ENCODE measurements at regions not wholly inside any gene's neighbourhood (a gene's known extent, or its start where the extent isn't known, plus 50 kb on each side); places are given as distances from the start of the nearest gene placed in this dataset.
"Not testable (repeated sequence)": the region's sequence is repeated elsewhere in the genome, so short reads cannot be mapped to it uniquely, and the experiment has no call there.

DNA sequence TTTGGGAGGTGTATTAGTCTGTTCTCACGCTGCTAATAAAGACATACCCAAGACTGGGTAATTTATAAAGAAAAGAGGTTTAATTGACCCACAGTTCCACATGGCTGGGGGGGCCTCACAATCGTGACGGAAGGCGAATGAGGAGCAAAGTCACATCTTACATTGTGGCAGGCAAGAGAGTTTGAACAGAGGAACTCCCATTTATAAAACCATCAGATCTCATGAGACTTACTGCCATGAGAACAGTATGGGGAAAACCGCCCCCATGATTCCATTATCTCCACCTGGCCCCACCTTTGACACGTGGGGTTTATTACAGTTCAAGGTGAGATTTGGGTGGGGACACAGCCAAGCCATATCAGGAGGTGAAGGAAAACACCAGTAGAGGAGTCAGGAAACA lies 143.8 kb upstream of the MED14 start:
- H3K4me3 Mint-ChIP-seq, CTCF ChIA-PET: not testable (repeated sequence)

DNA sequence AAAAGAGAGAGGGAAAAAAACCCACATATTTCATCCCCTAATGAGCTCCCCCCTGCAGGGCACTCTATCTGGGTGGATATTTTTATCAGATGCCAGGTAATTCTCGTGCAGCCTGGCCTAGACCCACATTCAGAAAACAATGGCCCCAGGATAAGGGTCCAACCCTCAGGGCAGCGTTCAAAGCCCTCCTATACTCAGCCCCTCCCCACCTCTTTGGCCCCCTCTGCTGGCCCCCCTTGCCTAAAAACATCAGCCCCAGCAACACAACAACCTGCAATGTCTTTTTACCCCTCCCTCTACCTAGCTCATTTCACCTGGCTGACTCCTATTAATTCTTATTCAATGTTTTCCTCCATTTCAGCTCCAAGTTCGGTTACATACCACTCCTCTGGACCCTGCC lies 145.4 kb upstream of the MED14 start:
- ChIA-PET CTCF (interaction anchor here (0.6 kb wide), 1 partner anchor 809 kb away, joined by 3 read pairs; no protein-coding TSS in a partner anchor), POLR2A (interaction anchor here (0.6 kb wide), 1 partner anchor 366 kb away, joined by 3 read pairs; no protein-coding TSS in a partner anchor)
- Mint-ChIP-seq H3K4me3 (no peak overlapping the region), H3K4me1 (no peaks in the 10 kb centered on the region), H3K36me3 (ENCODE audit: low read depth) (no peaks in the 10 kb centered on the region), H3K27ac (no peak overlapping the region), H3K9me3 (no peaks in the 10 kb centered on the region), H3K27me3 (no peaks in the 10 kb centered on the region)
- no peak for DNase-seq

More for the DNA sequence above, 143.8 kb upstream of the MED14 start:
- POLR2A ChIA-PET; DNase-seq; H3K27me3 Mint-ChIP-seq; H3K9me3 Mint-ChIP-seq; H3K36me3 Mint-ChIP-seq (ENCODE audit: low read depth); H3K4me1 Mint-ChIP-seq; H3K27ac Mint-ChIP-seq: not testable (repeated sequence)

DNA sequence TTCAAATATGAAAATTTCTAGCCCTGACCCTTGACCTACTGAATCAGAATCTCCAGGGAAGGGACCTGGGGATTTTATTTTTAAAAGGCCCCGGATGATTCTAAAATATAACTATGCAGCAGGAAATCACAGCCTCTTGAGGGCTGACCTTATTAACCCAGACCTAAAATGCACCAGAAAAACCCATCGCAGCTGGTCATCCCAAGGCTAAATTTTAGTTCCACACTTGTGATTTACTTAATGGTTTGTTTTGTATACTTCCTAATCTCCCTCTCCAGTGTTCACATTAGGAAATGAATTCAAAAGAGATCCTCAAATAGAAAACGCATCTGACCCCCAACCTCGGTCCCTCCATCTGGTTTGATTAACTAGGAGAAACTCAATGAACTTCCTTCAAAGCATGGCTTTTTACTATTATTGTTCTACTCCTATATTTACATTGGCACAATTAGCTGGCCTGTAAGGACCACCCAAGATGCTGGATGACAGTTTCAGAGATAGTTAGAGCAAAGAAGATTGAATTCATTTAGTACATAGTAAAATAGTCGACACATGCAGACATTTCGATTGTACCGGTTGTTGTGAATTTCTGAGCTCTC lies 147.8 kb upstream of the MED14 start:
- H3K9me3 Mint-ChIP-seq: no peaks in the 10 kb centered on the region
- POLR2A ChIA-PET: no interaction called here
- CTCF ChIA-PET: no interaction called here
- DNase-seq: no peak
- peaks cover 2% of the 10 kb centered on the region for H3K4me1 Mint-ChIP-seq
- no peak overlapping the region for H3K4me3 Mint-ChIP-seq
- H3K27me3 Mint-ChIP-seq: no peaks in the 10 kb centered on the region
- no peak overlapping the region for H3K27ac Mint-ChIP-seq
- H3K36me3 Mint-ChIP-seq (ENCODE audit: low read depth): no peaks in the 10 kb centered on the region

DNA sequence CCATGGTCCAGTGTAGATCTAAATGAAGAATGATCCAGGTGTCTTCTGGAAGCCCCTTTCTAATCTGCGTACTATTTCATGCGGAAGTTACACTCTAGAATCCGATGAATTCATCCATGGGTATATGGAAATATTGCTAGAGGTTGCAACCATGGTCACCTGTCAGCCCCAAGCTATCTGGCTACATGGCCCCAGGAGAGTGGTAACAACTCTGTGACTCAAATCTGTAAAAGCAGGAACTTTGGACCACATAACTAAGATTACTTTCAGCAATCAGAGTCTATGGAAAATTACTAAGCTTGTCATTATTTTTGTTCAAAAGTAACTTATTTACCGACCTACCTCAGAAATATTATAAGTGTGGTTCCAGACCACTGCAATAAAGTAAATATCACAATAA lies 150.6 kb upstream of the MED14 start:
- Mint-ChIP-seq H3K4me3 (no peak overlapping the region), H3K27me3 (no peaks in the 10 kb centered on the region), H3K27ac (no peak overlapping the region), H3K36me3 (ENCODE audit: low read depth) (no peaks in the 10 kb centered on the region), H3K4me1 (peaks cover 4% of the 10 kb centered on the region), H3K9me3 (no peaks in the 10 kb centered on the region)
- ChIA-PET POLR2A (no interaction called here), CTCF (interaction anchor here (0.6 kb wide), 1 partner anchor 205 kb away, joined by 3 read pairs; no protein-coding TSS in a partner anchor)
- DNase-seq: no peak

DNA sequence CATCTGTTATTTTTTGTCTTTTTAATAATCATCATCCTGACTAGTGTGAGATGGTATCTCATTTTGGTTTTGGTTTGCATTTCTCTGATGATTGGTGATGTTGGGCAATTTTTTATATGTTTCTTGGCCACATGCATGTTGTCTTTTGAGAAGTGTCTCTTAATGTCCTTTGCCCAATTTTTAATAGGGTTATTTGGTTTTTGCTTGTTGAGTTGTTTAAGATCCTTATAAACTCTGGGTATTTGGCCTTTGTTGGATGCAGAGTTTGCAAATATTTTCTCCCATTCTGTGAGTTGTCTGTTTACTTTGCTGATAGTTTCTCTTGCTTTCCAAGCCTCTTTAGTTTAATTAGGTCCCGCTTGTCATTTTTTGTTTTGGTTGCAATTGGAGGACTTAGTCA lies 152.1 kb upstream of the MED14 start:
- ChIA-PET POLR2A (no interaction called here), CTCF (no interaction called here)
- Mint-ChIP-seq H3K9me3 (no peaks in the 10 kb centered on the region), H3K36me3 (ENCODE audit: low read depth) (no peaks in the 10 kb centered on the region), H3K4me3 (no peak overlapping the region), H3K27ac (no peak overlapping the region), H3K4me1 (peaks cover 4% of the 10 kb centered on the region), H3K27me3 (no peaks in the 10 kb centered on the region)
- no peak for DNase-seq

DNA sequence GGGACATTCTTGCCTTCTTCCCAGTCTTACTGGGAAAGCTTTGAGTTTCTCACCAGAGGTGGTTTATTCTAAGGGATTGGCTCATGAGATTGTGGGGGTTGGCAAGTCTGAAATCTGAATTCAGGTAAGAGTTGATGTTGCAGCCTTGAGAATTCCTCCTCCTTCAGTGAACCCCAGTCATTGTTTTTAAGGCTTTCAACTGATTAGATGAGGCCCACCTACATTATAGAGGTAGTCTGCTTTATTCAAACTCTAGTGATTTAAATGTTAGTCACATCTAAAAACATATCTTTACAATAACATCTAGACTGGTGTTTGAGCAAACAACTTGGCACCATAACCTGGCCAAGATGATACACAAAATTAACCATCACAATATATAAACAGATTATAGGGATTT lies 156.5 kb upstream of the MED14 start:
- H3K9me3 Mint-ChIP-seq: no peaks in the 10 kb centered on the region
- ChIA-PET CTCF (no interaction called here), POLR2A (no interaction called here)
- H3K36me3 Mint-ChIP-seq (ENCODE audit: low read depth): no peaks in the 10 kb centered on the region
- H3K4me3 Mint-ChIP-seq: no peak overlapping the region
- H3K27ac Mint-ChIP-seq: no peak overlapping the region
- H3K4me1 Mint-ChIP-seq: peaks cover 4% of the 10 kb centered on the region
- DNase-seq: no peak
- H3K27me3 Mint-ChIP-seq: no peaks in the 10 kb centered on the region

DNA sequence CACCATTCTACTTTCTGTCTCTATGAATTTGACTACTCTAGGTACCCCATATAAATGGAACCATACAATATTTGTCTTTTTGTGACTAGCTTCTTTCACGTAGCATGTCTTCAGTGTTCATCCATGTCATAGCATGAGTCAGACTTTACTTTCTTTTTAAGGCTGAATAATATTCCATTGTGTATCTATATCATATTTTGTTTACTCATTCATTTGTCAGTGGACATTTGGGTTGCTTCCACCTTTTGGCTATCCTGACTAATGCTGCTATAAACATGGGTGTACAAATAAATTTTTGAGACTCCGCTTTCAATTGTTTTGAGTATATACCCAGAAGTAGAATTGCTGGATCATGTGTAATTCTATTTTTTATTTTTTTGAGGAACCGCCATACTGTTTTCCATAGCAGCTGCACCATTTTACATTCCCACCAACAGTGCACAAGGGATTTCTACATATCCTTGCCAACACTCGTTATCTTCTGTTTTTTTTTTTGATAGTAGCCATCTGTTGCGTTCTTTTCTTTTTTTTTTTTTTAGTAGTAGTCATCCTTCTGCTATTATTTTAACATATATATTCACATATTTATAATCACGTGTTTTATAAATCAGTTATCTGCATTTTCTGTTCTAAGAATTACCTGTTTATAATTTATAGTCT lies 158.0 kb upstream of the MED14 start:
- DNase-seq: no peak
- POLR2A ChIA-PET: no interaction called here
- H3K27ac Mint-ChIP-seq: no peak overlapping the region
- H3K27me3 Mint-ChIP-seq: no peaks in the 10 kb centered on the region
- H3K4me1 Mint-ChIP-seq: no peaks in the 10 kb centered on the region
- CTCF ChIA-PET: no interaction called here
- no peaks in the 10 kb centered on the region for H3K36me3 Mint-ChIP-seq (ENCODE audit: low read depth)
- H3K9me3 Mint-ChIP-seq: no peaks in the 10 kb centered on the region
- H3K4me3 Mint-ChIP-seq: no peak overlapping the region

DNA sequence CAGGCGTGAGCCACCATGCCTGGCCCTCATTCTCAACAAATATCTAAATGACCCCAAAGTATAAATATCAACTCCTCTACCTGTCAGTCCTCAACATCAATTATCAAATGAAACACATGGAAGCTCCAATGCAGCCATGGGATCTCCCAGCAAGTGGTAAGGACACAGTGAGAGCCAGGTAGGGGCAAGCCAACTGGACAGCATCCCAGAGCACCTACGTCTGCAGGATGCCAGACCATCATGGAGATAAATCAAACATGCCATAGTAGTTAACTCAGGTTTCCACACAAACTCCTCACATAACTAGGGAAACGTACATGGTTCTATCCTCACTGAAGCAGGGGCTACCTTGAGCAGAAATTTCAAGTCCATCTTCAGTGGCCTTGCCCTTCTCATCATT lies 159.9 kb upstream of the MED14 start:
- ChIA-PET POLR2A (no interaction called here), CTCF (no interaction called here)
- DNase-seq: no peak
- Mint-ChIP-seq H3K27me3 (no peaks in the 10 kb centered on the region), H3K9me3 (no peaks in the 10 kb centered on the region), H3K4me1 (no peaks in the 10 kb centered on the region), H3K4me3 (no peak overlapping the region), H3K27ac (no peak overlapping the region), H3K36me3 (ENCODE audit: low read depth) (no peaks in the 10 kb centered on the region)

DNA sequence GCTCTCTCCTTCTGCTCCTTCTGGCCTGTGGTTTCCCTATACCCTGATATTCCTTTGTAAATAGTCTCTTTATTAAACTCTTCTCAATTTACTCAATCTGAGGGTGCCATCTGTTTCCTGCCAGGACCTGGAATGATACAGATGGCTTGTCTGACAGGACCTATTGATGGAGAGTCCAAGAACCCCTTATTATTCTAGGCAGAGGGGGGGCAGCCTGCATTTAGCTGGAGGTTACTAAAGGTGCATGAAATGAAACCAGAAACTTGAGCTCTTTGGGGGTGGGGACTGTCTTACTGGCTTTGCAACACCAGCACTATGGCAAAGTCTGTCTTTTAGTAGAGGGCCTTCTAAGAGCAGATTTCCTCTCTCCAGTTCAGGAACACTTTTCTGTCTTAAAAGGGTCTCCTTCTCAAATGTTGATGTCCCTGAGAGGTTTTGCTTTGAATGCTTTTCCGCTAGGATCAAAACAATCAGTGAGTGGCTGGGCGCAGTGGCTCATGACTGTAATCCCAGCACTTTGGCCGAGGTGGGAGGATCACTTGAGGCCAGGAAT lies 162.5 kb upstream of the MED14 start:
- CTCF ChIA-PET: no interaction called here
- DNase-seq: no peak
- H3K4me1 Mint-ChIP-seq: no peaks in the 10 kb centered on the region
- no peak overlapping the region for H3K4me3 Mint-ChIP-seq
- H3K9me3 Mint-ChIP-seq: no peaks in the 10 kb centered on the region
- POLR2A ChIA-PET: interaction anchor here (0.6 kb wide), 1 partner anchor 22 kb away, joined by 6 read pairs; no protein-coding TSS in a partner anchor
- H3K36me3 Mint-ChIP-seq (ENCODE audit: low read depth): no peaks in the 10 kb centered on the region
- peaks cover 4% of the 10 kb centered on the region for H3K27me3 Mint-ChIP-seq
- no peak overlapping the region for H3K27ac Mint-ChIP-seq

DNA sequence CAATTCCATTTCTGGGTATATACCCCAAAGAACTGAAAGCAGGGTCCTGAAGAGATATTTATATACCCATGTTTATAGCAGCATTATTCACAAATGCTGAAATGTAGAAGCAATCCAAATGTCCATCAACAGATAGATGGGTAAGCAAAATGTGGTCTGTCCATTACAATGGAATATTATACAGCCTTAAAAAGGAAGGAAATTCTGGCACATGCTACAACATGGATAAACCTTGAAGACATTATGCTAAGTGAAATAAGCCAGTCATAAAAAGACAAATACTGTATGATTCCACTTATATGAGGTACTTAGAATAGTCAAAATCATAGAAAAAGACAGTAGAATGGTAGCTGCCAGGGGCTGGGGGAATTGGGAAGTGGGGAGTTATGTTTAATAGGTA lies 169.4 kb upstream of the MED14 start:
- H3K9me3 Mint-ChIP-seq; POLR2A ChIA-PET; DNase-seq; H3K27me3 Mint-ChIP-seq; H3K36me3 Mint-ChIP-seq (ENCODE audit: low read depth); CTCF ChIA-PET; H3K4me3 Mint-ChIP-seq; H3K4me1 Mint-ChIP-seq; H3K27ac Mint-ChIP-seq: not testable (repeated sequence)

DNA sequence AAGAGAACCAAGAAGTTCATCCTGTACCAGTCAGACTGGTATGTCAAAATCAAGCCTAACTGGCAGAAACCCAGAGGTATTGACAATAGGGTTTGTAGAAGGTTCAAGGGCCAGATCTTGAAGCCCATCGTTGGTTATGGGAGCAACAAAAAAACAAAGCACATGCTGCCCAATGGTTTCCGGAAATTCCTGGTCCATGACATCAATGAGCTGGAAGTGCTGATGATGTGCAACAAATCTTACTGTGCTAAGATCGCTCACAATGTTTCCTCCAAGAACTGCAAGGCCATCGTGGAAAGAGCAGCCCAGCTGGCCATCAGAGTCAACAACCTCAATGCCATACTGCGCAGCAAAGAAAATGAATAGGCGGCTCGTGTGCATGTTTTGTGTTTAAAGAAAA lies 172.7 kb upstream of the MED14 start:
- H3K9me3 Mint-ChIP-seq: no peaks in the 10 kb centered on the region
- POLR2A ChIA-PET: no interaction called here
- CTCF ChIA-PET: no interaction called here
- no peak overlapping the region for H3K4me3 Mint-ChIP-seq
- DNase-seq: no peak
- H3K27ac Mint-ChIP-seq: no peak overlapping the region
- H3K4me1 Mint-ChIP-seq: no peaks in the 10 kb centered on the region
- no peaks in the 10 kb centered on the region for H3K27me3 Mint-ChIP-seq
- H3K36me3 Mint-ChIP-seq (ENCODE audit: low read depth): no peaks in the 10 kb centered on the region

DNA sequence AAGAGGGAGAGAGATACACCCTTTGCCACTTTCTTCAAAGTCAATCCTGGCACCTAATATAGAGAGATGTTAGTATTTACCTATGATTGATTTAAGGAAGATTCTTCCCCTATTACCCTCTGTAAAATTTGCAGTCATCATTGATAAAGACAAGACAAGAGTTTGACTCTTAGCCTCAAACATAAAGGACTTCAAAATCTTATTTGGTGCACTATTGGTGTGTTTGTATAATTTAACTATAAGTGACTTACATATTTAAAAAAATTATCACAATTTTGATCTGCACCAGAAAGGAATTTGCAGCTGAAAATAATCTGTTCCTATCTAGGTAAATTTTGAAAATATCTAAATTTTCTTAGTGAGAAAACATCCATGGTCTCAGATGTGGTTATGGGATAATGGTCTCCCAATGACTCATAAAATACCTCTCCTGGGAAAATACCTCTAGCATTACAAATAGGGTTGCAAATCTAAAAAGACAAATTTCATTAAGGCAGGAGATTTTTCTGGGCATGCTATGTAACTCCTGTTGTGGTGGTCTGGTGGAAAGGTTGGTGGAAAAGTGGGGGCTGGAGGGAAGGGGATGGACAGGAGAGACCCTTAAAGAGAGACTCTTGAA lies 173.6 kb upstream of the MED14 start:
- H3K4me3 Mint-ChIP-seq: no peak overlapping the region
- DNase-seq: no peak
- no peaks in the 10 kb centered on the region for H3K4me1 Mint-ChIP-seq
- no peaks in the 10 kb centered on the region for H3K27me3 Mint-ChIP-seq
- ChIA-PET CTCF (no interaction called here), POLR2A (no interaction called here)
- no peaks in the 10 kb centered on the region for H3K36me3 Mint-ChIP-seq (ENCODE audit: low read depth)
- H3K27ac Mint-ChIP-seq: no peak overlapping the region
- H3K9me3 Mint-ChIP-seq: no peaks in the 10 kb centered on the region

DNA sequence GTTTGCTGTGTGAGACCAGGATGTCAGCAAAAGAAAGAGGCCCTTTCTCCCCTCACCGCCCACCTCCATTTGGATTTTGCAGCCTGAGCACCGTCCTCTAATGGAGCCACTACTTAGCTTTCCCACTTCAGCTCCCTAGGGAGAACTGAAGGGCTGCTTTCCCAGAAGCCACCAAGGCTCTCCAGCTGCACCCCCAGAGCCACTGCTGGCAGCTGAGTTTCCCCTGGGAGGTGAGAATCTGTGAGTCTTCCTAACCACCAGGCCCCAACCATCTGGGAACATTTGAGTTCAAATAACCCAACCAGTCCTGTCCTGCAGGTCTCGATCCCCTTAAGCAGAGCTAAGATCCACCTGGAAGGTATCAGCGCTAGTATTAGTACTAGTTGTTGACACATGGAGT lies 173.1 kb upstream of the USP9X start:
- no peak overlapping the region for H3K27ac Mint-ChIP-seq
- no peak overlapping the region for H3K4me3 Mint-ChIP-seq
- no peaks in the 10 kb centered on the region for H3K9me3 Mint-ChIP-seq
- no peaks in the 10 kb centered on the region for H3K4me1 Mint-ChIP-seq
- H3K36me3 Mint-ChIP-seq (ENCODE audit: low read depth): no peaks in the 10 kb centered on the region
- no peak for DNase-seq
- POLR2A ChIA-PET: no interaction called here
- H3K27me3 Mint-ChIP-seq: no peaks in the 10 kb centered on the region
- CTCF ChIA-PET: no interaction called here

DNA sequence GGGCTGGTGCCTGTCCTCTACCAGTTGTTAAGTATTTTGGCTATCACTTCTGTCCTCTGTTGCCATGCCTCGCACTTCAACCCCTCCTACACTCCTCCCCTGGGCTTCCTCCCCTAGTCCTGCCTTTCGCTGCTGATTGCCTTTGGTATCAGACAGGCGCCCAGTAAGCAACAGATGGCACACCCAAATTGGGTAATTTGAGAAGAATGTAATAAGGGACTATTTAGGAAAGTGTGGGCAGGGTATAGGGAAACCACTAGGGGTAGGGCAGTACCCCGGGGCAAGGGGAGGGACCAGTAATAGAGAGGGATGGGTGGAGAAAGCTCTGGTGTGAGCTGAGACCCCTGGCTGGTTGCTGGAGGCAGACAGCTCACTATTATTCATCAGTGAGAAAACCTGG lies 172.7 kb upstream of the USP9X start:
- H3K4me1 Mint-ChIP-seq: no peaks in the 10 kb centered on the region
- no peak for DNase-seq
- POLR2A ChIA-PET: no interaction called here
- H3K4me3 Mint-ChIP-seq: no peak overlapping the region
- CTCF ChIA-PET: no interaction called here
- H3K27me3 Mint-ChIP-seq: no peaks in the 10 kb centered on the region
- H3K27ac Mint-ChIP-seq: no peak overlapping the region
- H3K36me3 Mint-ChIP-seq (ENCODE audit: low read depth): no peaks in the 10 kb centered on the region
- no peaks in the 10 kb centered on the region for H3K9me3 Mint-ChIP-seq

Measured in activated CD4-positive, alpha-beta T cell treated with anti-CD3 and anti-CD28 coated beads, Interleukin-2, amount 10 ng/mL, durations not matched to agents 7 days and 5 days (primary cell).